ENCODE measurements at regions not wholly inside any gene's neighbourhood (a gene's known extent, or its start where the extent isn't known, plus 50 kb on each side); places are given as distances from the start of the nearest gene placed in this dataset.

GRCh38 chr3:7854721-7855120, 646.9 kb upstream of the LMCD1 start:
- ChIA-PET POLR2A (no interaction called here), CTCF (no interaction called here)
- no peak for ATAC-seq
- no peaks in the 10 kb centered on the region for H3K27me3 Mint-ChIP-seq
- peaks cover 2% of the 10 kb centered on the region for H3K4me1 Mint-ChIP-seq
- no peaks in the 10 kb centered on the region for H3K36me3 Mint-ChIP-seq (ENCODE audit: low read depth)
- H3K4me3 Mint-ChIP-seq = no peak overlapping the region
- H3K9me3 Mint-ChIP-seq (ENCODE audit: low read depth) = peaks cover 6% of the 10 kb centered on the region
- intact Hi-C loops (cut with DNase I, micrococcal nuclease) = no loop called here
- no peak for DNase-seq
- H3K27ac Mint-ChIP-seq = no peak overlapping the region

GRCh38 chr3:7865611-7866010, 636.0 kb upstream of the LMCD1 start:
- intact Hi-C loops (cut with DNase I, micrococcal nuclease) = no loop called here
- ATAC-seq (no peak), DNase-seq (no peak)
- ChIA-PET CTCF (no interaction called here), POLR2A (no interaction called here)
- no peak overlapping the region for H3K4me3 Mint-ChIP-seq
- no peaks in the 10 kb centered on the region for H3K9me3 Mint-ChIP-seq (ENCODE audit: low read depth)
- H3K4me1 Mint-ChIP-seq = peaks cover 4% of the 10 kb centered on the region
- no peaks in the 10 kb centered on the region for H3K27me3 Mint-ChIP-seq
- H3K27ac Mint-ChIP-seq = no peak overlapping the region
- H3K36me3 Mint-ChIP-seq (ENCODE audit: low read depth) = no peaks in the 10 kb centered on the region

GRCh38 chr3:7867587-7867986, 634.0 kb upstream of the LMCD1 start:
- no peaks in the 10 kb centered on the region for H3K36me3 Mint-ChIP-seq (ENCODE audit: low read depth)
- H3K9me3 Mint-ChIP-seq (ENCODE audit: low read depth) = peaks cover 2% of the 10 kb centered on the region
- H3K4me3 Mint-ChIP-seq = no peak overlapping the region
- ATAC-seq = no peak
- no peaks in the 10 kb centered on the region for H3K27me3 Mint-ChIP-seq
- ChIA-PET CTCF (no interaction called here), POLR2A (no interaction called here)
- intact Hi-C loops (cut with DNase I, micrococcal nuclease) = no loop called here
- no peak for DNase-seq
- peaks cover 3% of the 10 kb centered on the region for H3K4me1 Mint-ChIP-seq
- H3K27ac Mint-ChIP-seq = no peak overlapping the region

- Mint-ChIP-seq H3K36me3 (ENCODE audit: low read depth) (no peaks in the 10 kb centered on the region), H3K9me3 (ENCODE audit: low read depth) (peaks cover 2% of the 10 kb centered on the region), H3K27me3 (no peaks in the 10 kb centered on the region), H3K4me1 (peaks cover 8% of the 10 kb centered on the region), H3K4me3 (no peak overlapping the region), H3K27ac (no peak overlapping the region)
- intact Hi-C loops (cut with DNase I, micrococcal nuclease) = no loop called here
- ChIA-PET POLR2A (no interaction called here), CTCF (no interaction called here)
- DNase-seq = no peak
- no peak for ATAC-seq
Measured at GRCh38 chr3:7871003-7871560, 630.5 kb upstream of the LMCD1 start.

- H3K4me3 Mint-ChIP-seq = no peak overlapping the region
- POLR2A ChIA-PET = no interaction called here
- no peak for ATAC-seq
- no peaks in the 10 kb centered on the region for H3K27me3 Mint-ChIP-seq
- no peak overlapping the region for H3K27ac Mint-ChIP-seq
- DNase-seq = no peak
- peaks cover 3% of the 10 kb centered on the region for H3K36me3 Mint-ChIP-seq (ENCODE audit: low read depth)
- peaks cover 2% of the 10 kb centered on the region for H3K9me3 Mint-ChIP-seq (ENCODE audit: low read depth)
- intact Hi-C loops (cut with DNase I, micrococcal nuclease) = no loop called here
- H3K4me1 Mint-ChIP-seq = peaks cover 30% of the 10 kb centered on the region
- CTCF ChIA-PET = no interaction called here
Measured at GRCh38 chr3:7874116-7874515, 627.5 kb upstream of the LMCD1 start.

- Mint-ChIP-seq H3K4me1 (peaks cover 38% of the 10 kb centered on the region), H3K4me3 (no peak overlapping the region), H3K27me3 (no peaks in the 10 kb centered on the region), H3K36me3 (ENCODE audit: low read depth) (peaks cover 3% of the 10 kb centered on the region), H3K9me3 (ENCODE audit: low read depth) (peaks cover 8% of the 10 kb centered on the region), H3K27ac (no peak overlapping the region)
- DNase-seq (no peak), ATAC-seq (no peak)
- intact Hi-C loops (cut with DNase I, micrococcal nuclease) = loop anchor here (2.0 to 5.0 kb wide), 2 partner anchors 41 kb away; no protein-coding TSS in a partner anchor
- ChIA-PET POLR2A (no interaction called here), CTCF (interaction anchor here (0.6 kb wide), 1 partner anchor 667 kb away, joined by 3 read pairs; no protein-coding TSS in a partner anchor)
Measured at GRCh38 chr3:7875925-7876324, 625.7 kb upstream of the LMCD1 start.

- Mint-ChIP-seq H3K4me1 (peaks cover 41% of the 10 kb centered on the region), H3K27ac (peak overlapping the region; percentile 63), H3K9me3 (ENCODE audit: low read depth) (peaks cover 8% of the 10 kb centered on the region), H3K36me3 (ENCODE audit: low read depth) (peaks cover 3% of the 10 kb centered on the region), H3K4me3 (peak overlapping the region; percentile 16), H3K27me3 (no peaks in the 10 kb centered on the region)
- peak; percentile 46 for DNase-seq
- CTCF ChIA-PET = no interaction called here
- POLR2A ChIA-PET = interaction anchor here (0.6 kb wide), 1 partner anchor 1676 kb away, joined by 3 read pairs; no protein-coding TSS in a partner anchor
- intact Hi-C loops (cut with DNase I, micrococcal nuclease) = loop anchor here (2.0 to 5.0 kb wide), 2 partner anchors 40 kb away; no protein-coding TSS in a partner anchor
- peak; percentile 84 for ATAC-seq
Measured at GRCh38 chr3:7876741-7877297, 624.8 kb upstream of the LMCD1 start.

- CTCF ChIA-PET = no interaction called here
- DNase-seq (no peak), ATAC-seq (no peak)
- Mint-ChIP-seq H3K4me1 (peaks cover 46% of the 10 kb centered on the region), H3K27ac (peak overlapping the region; percentile 63), H3K36me3 (ENCODE audit: low read depth) (peaks cover 3% of the 10 kb centered on the region), H3K4me3 (peak overlapping the region; percentile 16), H3K27me3 (no peaks in the 10 kb centered on the region), H3K9me3 (ENCODE audit: low read depth) (peaks cover 6% of the 10 kb centered on the region)
- POLR2A ChIA-PET = interaction anchor here (0.6 kb wide), 1 partner anchor 1675 kb away, joined by 3 read pairs; no protein-coding TSS in a partner anchor
- intact Hi-C loops (cut with DNase I, micrococcal nuclease) = loop anchor here (2.0 to 5.0 kb wide), 2 partner anchors 39 to 40 kb away; no protein-coding TSS in a partner anchor
Measured at GRCh38 chr3:7877312-7877711, 624.3 kb upstream of the LMCD1 start.

- peaks cover 15% of the 10 kb centered on the region for H3K9me3 Mint-ChIP-seq (ENCODE audit: low read depth)
- intact Hi-C loops (cut with DNase I, micrococcal nuclease) = loop anchor here in 1 of 2 experiments (5.0 kb wide), 1 partner anchor 38 kb away; no protein-coding TSS in a partner anchor
- DNase-seq = no peak
- no peaks in the 10 kb centered on the region for H3K27me3 Mint-ChIP-seq
- H3K4me3 Mint-ChIP-seq = no peak overlapping the region
- no peak overlapping the region for H3K27ac Mint-ChIP-seq
- peaks cover 3% of the 10 kb centered on the region for H3K36me3 Mint-ChIP-seq (ENCODE audit: low read depth)
- ATAC-seq = no peak
- H3K4me1 Mint-ChIP-seq = peaks cover 47% of the 10 kb centered on the region
- POLR2A ChIA-PET = no interaction called here
- CTCF ChIA-PET = no interaction called here
Measured at GRCh38 chr3:7879572-7879971, 622.1 kb upstream of the LMCD1 start.

GRCh38 chr3:7881946-7882345, 619.7 kb upstream of the LMCD1 start:
- intact Hi-C loops (cut with DNase I, micrococcal nuclease) = no loop called here
- H3K36me3 Mint-ChIP-seq (ENCODE audit: low read depth) = peaks cover 3% of the 10 kb centered on the region
- peaks cover 37% of the 10 kb centered on the region for H3K4me1 Mint-ChIP-seq
- ATAC-seq (no peak), DNase-seq (no peak)
- no peaks in the 10 kb centered on the region for H3K27me3 Mint-ChIP-seq
- H3K27ac Mint-ChIP-seq = no peak overlapping the region
- H3K9me3 Mint-ChIP-seq (ENCODE audit: low read depth) = peaks cover 20% of the 10 kb centered on the region
- no peak overlapping the region for H3K4me3 Mint-ChIP-seq
- POLR2A ChIA-PET = no interaction called here
- CTCF ChIA-PET = interaction anchor here (0.6 kb wide), 1 partner anchor 222 kb away, joined by 3 read pairs; no protein-coding TSS in a partner anchor

- Mint-ChIP-seq H3K36me3 (ENCODE audit: low read depth) (peaks cover 2% of the 10 kb centered on the region), H3K9me3 (ENCODE audit: low read depth) (peaks cover 7% of the 10 kb centered on the region), H3K4me3 (no peak overlapping the region), H3K4me1 (peaks cover 5% of the 10 kb centered on the region), H3K27me3 (no peaks in the 10 kb centered on the region), H3K27ac (no peak overlapping the region)
- no peak for DNase-seq
- ChIA-PET CTCF (interaction anchor here (0.6 kb wide), 1 partner anchor 16 kb away, joined by 3 read pairs; no protein-coding TSS in a partner anchor), POLR2A (no interaction called here)
- intact Hi-C loops (cut with DNase I, micrococcal nuclease) = no loop called here
- ATAC-seq = no peak
Measured at GRCh38 chr3:7897655-7898054, 604.0 kb upstream of the LMCD1 start.

GRCh38 chr3:7913283-7913682, 588.3 kb upstream of the LMCD1 start:
- Mint-ChIP-seq H3K4me1 (peaks cover 13% of the 10 kb centered on the region), H3K27me3 (no peaks in the 10 kb centered on the region), H3K4me3 (no peak overlapping the region), H3K27ac (no peak overlapping the region), H3K9me3 (ENCODE audit: low read depth) (peaks cover 3% of the 10 kb centered on the region), H3K36me3 (ENCODE audit: low read depth) (no peaks in the 10 kb centered on the region)
- no peak for DNase-seq
- intact Hi-C loops (cut with DNase I, micrococcal nuclease) = no loop called here
- CTCF ChIA-PET = no interaction called here
- POLR2A ChIA-PET = no interaction called here
- no peak for ATAC-seq

Data from activated CD4-positive, alpha-beta T cell treated with anti-CD3 and anti-CD28 coated beads for 36 hours (primary cell).